H9 (cell line): ENCODE measurements at regions not wholly inside any gene's neighbourhood (a gene's known extent, or its start where the extent isn't known, plus 50 kb on each side); places are given as distances from the start of the nearest gene placed in this dataset.

Source experiments
- DNase-seq: peaks from one replicate; pipeline ENCODE4 v3.0.0-alpha.2; 2017
- H2AFZ ChIP-seq: one replicate; pipeline ENCODE4 v1.6.1; 2013; ENCODE audit warnings: mild to moderate bottlenecking, low read length, control low read depth, moderate library complexity
- H2AK5ac ChIP-seq: 2 replicates; pipeline ENCODE4 v1.6.1; 2013; ENCODE audit warnings: low read length, control low read depth, mixed read lengths; ENCODE audit not compliant: insufficient read length
- H2BK120ac ChIP-seq: one replicate; pipeline ENCODE4 v1.6.1; 2013; ENCODE audit warnings: low read depth, mild to moderate bottlenecking, low read length, control low read depth, inconsistent platforms; ENCODE audit not compliant: poor library complexity, severe bottlenecking
- H2BK12ac ChIP-seq: 2 replicates; pipeline ENCODE4 v1.6.1; 2013; ENCODE audit warnings: low read length, control low read depth, mixed read lengths, low read depth; ENCODE audit not compliant: insufficient read length
- H2BK15ac ChIP-seq: 2 replicates; pipeline ENCODE4 v1.6.1; 2013; ENCODE audit warnings: low read depth, low read length, control low read depth
- H2BK20ac ChIP-seq: one replicate; pipeline ENCODE4 v1.6.1; 2013; ENCODE audit warnings: low read depth, mild to moderate bottlenecking, low read length, control low read depth, inconsistent platforms; ENCODE audit not compliant: poor library complexity, severe bottlenecking
- H2BK5ac ChIP-seq: 2 replicates; pipeline ENCODE4 v1.6.1; 2013; ENCODE audit warnings: low read length, control low read depth, mixed read lengths; ENCODE audit not compliant: insufficient read length
- H3K14ac ChIP-seq: 2 replicates; pipeline ENCODE4 v1.6.1; 2013; ENCODE audit warnings: low read length, control low read depth; ENCODE audit not compliant: insufficient read depth
- H3K18ac ChIP-seq: 2 replicates; pipeline ENCODE4 v1.6.1; 2013; ENCODE audit warnings: low read depth, mild to moderate bottlenecking, mixed read lengths, low read length, control low read depth; ENCODE audit not compliant: insufficient read length
- H3K23ac ChIP-seq: 2 replicates; pipeline ENCODE4 v1.6.1; 2013; ENCODE audit warnings: low read length, control low read depth, mixed read lengths, low read depth; ENCODE audit not compliant: insufficient read length
- H3K23me2 ChIP-seq: 2 replicates; pipeline ENCODE4 v1.6.1; 2013; ENCODE audit warnings: low read depth, mild to moderate bottlenecking, mixed read lengths, low read length, control low read depth; ENCODE audit not compliant: insufficient read length, poor library complexity, severe bottlenecking
- H3K27ac ChIP-seq: 2 replicates; pipeline ENCODE4 v1.5.1; 2013; ENCODE audit warnings: low read length, control low read depth, mixed read lengths, low read depth; ENCODE audit not compliant: insufficient read length
- H3K27me3 ChIP-seq: 2 replicates; pipeline ENCODE4 v1.6.1; 2013; ENCODE audit warnings: low read length, control low read depth, inconsistent platforms; ENCODE audit not compliant: insufficient read depth
- H3K4ac ChIP-seq: 2 replicates; pipeline ENCODE4 v1.6.1; 2013; ENCODE audit warnings: low read depth, mild to moderate bottlenecking, control low read depth, inconsistent platforms, low read length, moderate library complexity
- H3K4me1 ChIP-seq: 2 replicates; pipeline ENCODE4 v1.6.1; 2013; ENCODE audit warnings: low read length, control low read depth, inconsistent platforms; ENCODE audit not compliant: insufficient read depth
- H3K4me2 ChIP-seq: 2 replicates; pipeline ENCODE4 v1.6.1; 2013; ENCODE audit warnings: low read length, control low read depth, mixed read lengths; ENCODE audit not compliant: insufficient read length, insufficient read depth
- H3K56ac ChIP-seq: 2 replicates; pipeline ENCODE4 v1.6.1; 2013; ENCODE audit warnings: low read depth, mild to moderate bottlenecking, mixed read lengths, low read length, control low read depth; ENCODE audit not compliant: insufficient read length
- H3K79me1 ChIP-seq: 2 replicates; pipeline ENCODE4 v1.6.1; 2013; ENCODE audit warnings: low read depth, mild to moderate bottlenecking, moderate library complexity, low read length, control low read depth, inconsistent platforms; ENCODE audit not compliant: insufficient read depth, poor library complexity, severe bottlenecking
- H3K79me2 ChIP-seq: 2 replicates; pipeline ENCODE4 v1.6.1; 2013; ENCODE audit warnings: low read length, control low read depth, inconsistent platforms; ENCODE audit not compliant: insufficient read depth
- H3K9ac ChIP-seq: 2 replicates; pipeline ENCODE4 v1.6.1; 2013; ENCODE audit warnings: low read length, control low read depth, mixed read lengths; ENCODE audit not compliant: insufficient read length; ENCODE audit errors: extremely low read depth
- H3K9me3 ChIP-seq: one replicate; pipeline ENCODE4 v1.6.1; 2013; ENCODE audit warnings: low read depth, low read length, inconsistent platforms; ENCODE audit not compliant: control insufficient read depth
- H3T11ph ChIP-seq: one replicate; pipeline ENCODE4 v1.6.1; 2013; ENCODE audit warnings: mild to moderate bottlenecking, low read length, control low read depth, inconsistent platforms
- H4K20me1 ChIP-seq: one replicate; pipeline ENCODE4 v1.6.1; 2013; ENCODE audit not compliant: control insufficient read depth, insufficient read length, insufficient read depth
- H4K5ac ChIP-seq: 2 replicates; pipeline ENCODE4 v1.6.1; 2013; ENCODE audit warnings: low read depth, mild to moderate bottlenecking, mixed read lengths, low read length, control low read depth; ENCODE audit not compliant: insufficient read length
- H4K8ac ChIP-seq: replicated peaks from 2 replicates; pipeline ENCODE4 v1.6.1; 2013; ENCODE audit warnings: low read length, control low read depth, mixed read lengths, low read depth; ENCODE audit not compliant: insufficient read length
- H4K91ac ChIP-seq: 2 replicates; pipeline ENCODE4 v1.6.1; 2013; ENCODE audit warnings: low read depth, mild to moderate bottlenecking, moderate library complexity, mixed read lengths, low read length, control low read depth; ENCODE audit not compliant: insufficient read length
- H3K27ac Mint-ChIP-seq, 3 experiments: 2 replicates in 2 of 3; 3 replicates in 1 of 3; pipeline ENCODE4 v1.8.0; 2020 to 2021; ENCODE audit warnings: mixed read lengths in 3 of 3, mild to moderate bottlenecking in 1 of 3, moderate library complexity in 1 of 3
- H3K27me3 Mint-ChIP-seq: 2 replicates; pipeline ENCODE4 v1.8.0; 2021; ENCODE audit warnings: low read depth, mild to moderate bottlenecking, moderate library complexity, mixed read lengths
- H3K36me3 Mint-ChIP-seq, 3 experiments: 2 replicates in 2 of 3; 3 replicates in 1 of 3; pipeline ENCODE4 v1.8.0; 2020 to 2021; ENCODE audit warnings: low read depth in 3 of 3, mixed read lengths in 3 of 3; ENCODE audit not compliant: insufficient read depth in 1 of 3
- H3K4me1 Mint-ChIP-seq, 2 experiments: 2 replicates each; pipeline ENCODE4 v1.8.0; 2020; ENCODE audit warnings: mixed read lengths in 2 of 2
- H3K4me3 Mint-ChIP-seq, 2 experiments: 2 replicates in 1 of 2; 3 replicates in 1 of 2; pipeline ENCODE4 v1.8.0; 2020 to 2021; ENCODE audit warnings: mild to moderate bottlenecking in 2 of 2, mixed read lengths in 2 of 2, moderate library complexity in 1 of 2
- H3K9me3 Mint-ChIP-seq, 2 experiments: 2 replicates in 1 of 2; 3 replicates in 1 of 2; pipeline ENCODE4 v1.8.0; 2020; ENCODE audit warnings: mild to moderate bottlenecking in 2 of 2, mixed read lengths in 2 of 2, moderate library complexity in 1 of 2
- CTCF ChIP-seq: fragments of 200-600 bp; sonication (generic); conservative IDR thresholded peaks from 3 replicates; pipeline ENCODE4 v1.8.0; 2021; ENCODE audit warnings: antibody characterized with exemption, mild to moderate bottlenecking
- WGBS: extraction: QIAGEN DNeasy Blood & Tissue Kit; methylation state at CpG from one replicate; pipeline ENCODE4 v1.1.7; 2013; ENCODE audit warnings: missing lambda C conversion rate, low lambda C conversion rate, mixed read lengths; ENCODE audit not compliant: insufficient read length; ENCODE audit errors: extremely low coverage; 5-methylcytosine and 5-hydroxymethylcytosine counted together

- H3K9ac ChIP-seq: no peak overlapping the region
- DNase-seq: no peak
These were observed 296.3 kb upstream of the SEMA3D start for GRCh38 chr7:85483177-85483576.

More at GRCh38 chr7:85483177-85483576, 296.3 kb upstream of the SEMA3D start:
- Histone ChIP-seq H3K4me2 (no peak overlapping the region), H3K23ac (no peak overlapping the region), H3K79me2 (no peaks in the 10 kb centered on the region), H3K27me3 (no peaks in the 10 kb centered on the region), H4K8ac (no peak overlapping the region), H2BK12ac (no peak overlapping the region), H4K5ac (no peak overlapping the region), H3K14ac (no peak overlapping the region), H2AK5ac (no peak overlapping the region), H3K23me2 (no peaks in the 10 kb centered on the region), H3T11ph (no peak overlapping the region), H3K56ac (no peak overlapping the region), H2BK20ac (no peak overlapping the region), H4K20me1 (no peaks in the 10 kb centered on the region), H4K91ac (no peak overlapping the region), H2AFZ (no peak overlapping the region), H3K27ac (no peak overlapping the region), H3K9me3 (no peaks in the 10 kb centered on the region), H3K18ac (no peak overlapping the region), H2BK120ac (no peak overlapping the region), H3K79me1 (no peaks in the 10 kb centered on the region), H3K4me1 (no peaks in the 10 kb centered on the region; the same call in 1 of the 2 replicates), H2BK15ac (no peak overlapping the region), H2BK5ac (no peak overlapping the region), H3K4ac (no peak overlapping the region)
- WGBS: no CpG with 5 or more reads among the region's 1 CpG
- H3K36me3 Mint-ChIP-seq: no peaks in the 10 kb centered on the region
- H3K27me3 Mint-ChIP-seq: no peaks in the 10 kb centered on the region
- no peak overlapping the region for H3K4me3 Mint-ChIP-seq
- H3K9me3 Mint-ChIP-seq: no peaks in the 10 kb centered on the region
- TF ChIP-seq CTCF: no peak
- H3K27ac Mint-ChIP-seq: no peak overlapping the region
- peaks cover 4 to 6% of the 10 kb centered on the region in 2 experiments; a peak in 3 of 4 replicates for H3K4me1 Mint-ChIP-seq
